PFSK-1 (cell line): ENCODE measurements at regions not wholly inside any gene's neighbourhood (a gene's known extent, or its start where the extent isn't known, plus 50 kb on each side); places are given as distances from the start of the nearest gene placed in this dataset.

ENCODE experiments used
- FOXP2 ChIP-seq: optimal IDR thresholded peaks from 2 replicates; pipeline ENCODE3; 2011; ENCODE audit warnings: borderline replicate concordance, control low read depth, inconsistent platforms; ENCODE audit not compliant: insufficient read depth; ENCODE audit errors: extremely low read length, extremely low read depth
- POLR2AphosphoS5 ChIP-seq: IDR thresholded peaks from 2 replicates; pipeline ENCODE4 v1.6.1; 2012; ENCODE audit warnings: low read depth, mild to moderate bottlenecking, control low read depth, low read length, moderate library complexity
- REST ChIP-seq, 2 experiments: IDR thresholded peaks; 2 replicates each; pipeline versions ENCODE4 v1.6.1 to v1.8.0; 2011 to 2012; ENCODE audit warnings: low read depth in 2 of 2, low read length in 2 of 2, control low read depth in 1 of 2, inconsistent platforms in 1 of 2, mild to moderate bottlenecking in 1 of 2, moderate library complexity in 1 of 2; ENCODE audit not compliant: insufficient read depth in 1 of 2
- SIN3A ChIP-seq: IDR thresholded peaks from 2 replicates; pipeline ENCODE4 v1.6.1; 2012; ENCODE audit warnings: mild to moderate bottlenecking, low read length, moderate library complexity, borderline replicate concordance; ENCODE audit not compliant: insufficient read depth
- TAF1 ChIP-seq: IDR thresholded peaks from 2 replicates; pipeline ENCODE4 v1.6.1; 2012; ENCODE audit warnings: low read length, control low read depth, borderline replicate concordance; ENCODE audit not compliant: insufficient read depth

GRCh38 chr6:125444006-125444923, 142.5 kb upstream of the HDDC2 start:
- TF ChIP-seq REST (IDR thresholded peaks at IDR 0.05; ENCODE audit: insufficient read depth in 1 of 2, low read depth in 2 of 2, low read length in 2 of 2) (peak in 1 of 2 experiments; percentile 61; a peak in 2 of 4 replicates), TAF1 (no peak)

- TF ChIP-seq POLR2AphosphoS5 (no peak), SIN3A (no peak), TAF1 (no peak), FOXP2 (no peak), REST (IDR thresholded peaks at IDR 0.05; ENCODE audit: insufficient read depth in 1 of 2, low read depth in 2 of 2, low read length in 2 of 2) (no peak)
Observed at GRCh38 chr6:125445054-125445453, 143.3 kb upstream of the HDDC2 start.

GRCh38 chr6:125446011-125446410, 144.2 kb upstream of the HDDC2 start:
- TF ChIP-seq FOXP2 (no peak), SIN3A (no peak), POLR2AphosphoS5 (no peak), TAF1 (no peak), REST (IDR thresholded peaks at IDR 0.05; ENCODE audit: insufficient read depth in 1 of 2, low read depth in 2 of 2, low read length in 2 of 2) (no peak)

GRCh38 chr6:125451750-125452149, 150.0 kb upstream of the HDDC2 start:
- TF ChIP-seq TAF1: no peak
- no peak for TF ChIP-seq SIN3A
- TF ChIP-seq POLR2AphosphoS5: no peak
- TF ChIP-seq FOXP2: no peak
- no peak for TF ChIP-seq REST (IDR thresholded peaks at IDR 0.05; ENCODE audit: insufficient read depth in 1 of 2, low read depth in 2 of 2, low read length in 2 of 2)

DNA sequence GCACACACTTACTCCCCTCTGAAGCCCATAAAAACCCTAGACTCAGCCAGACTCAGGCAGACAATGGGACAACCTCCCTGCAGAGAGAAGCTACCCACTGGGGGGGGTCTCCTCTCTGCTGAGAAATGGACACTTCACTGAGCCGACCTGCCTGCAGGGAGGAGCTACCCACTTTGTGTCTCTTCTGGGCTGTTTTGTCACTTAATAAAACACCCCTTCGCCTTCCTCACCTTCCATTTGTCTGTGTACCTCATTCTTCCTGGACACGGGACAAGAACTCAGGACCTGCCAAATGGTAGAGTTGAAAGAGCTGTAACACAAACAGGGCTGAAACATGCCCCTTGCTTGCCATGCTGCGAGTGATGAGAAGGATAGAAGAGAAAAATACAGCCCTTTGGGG, 151.7 kb upstream of the HDDC2 start:
- TF ChIP-seq TAF1: no peak
- TF ChIP-seq SIN3A: no peak
- no peak for TF ChIP-seq REST (IDR thresholded peaks at IDR 0.05; ENCODE audit: insufficient read depth in 1 of 2, low read depth in 2 of 2, low read length in 2 of 2)
- no peak for TF ChIP-seq POLR2AphosphoS5
- no peak for TF ChIP-seq FOXP2
